Left lung (tissue), 4 donors: ENCODE measurements at regions not wholly inside any gene's neighbourhood (a gene's known extent, or its start where the extent isn't known, plus 50 kb on each side); places are given as distances from the start of the nearest gene placed in this dataset.

Experiments used
- ATAC-seq: fragments of 200-7000 bp; cut with Tn5 transposase; one replicate; pipeline ENCODE4 v1.9.1; 2020; ENCODE audit warnings: moderate library complexity
- DNase-seq, 4 donors: peaks; one replicate each; pipeline ENCODE4 v3.0.0-alpha.2; 2013 to 2020
- H3K27ac ChIP-seq, 2 donors: fragments of 200-600 bp; sonication (generic) in 1 of 2; one replicate each; pipeline versions ENCODE4 v1.5.0 to v1.8.0; 2020 to 2021
- H3K27me3 ChIP-seq, 2 donors: fragments of 200-600 bp; sonication (generic) in 1 of 2; one replicate each; pipeline versions ENCODE4 v1.5.0 to v1.8.0; 2020 to 2021
- H3K36me3 ChIP-seq, 2 donors: fragments of 200-600 bp; sonication (generic) in 1 of 2; one replicate each; pipeline versions ENCODE4 v1.5.0 to v1.8.0; 2020 to 2021
- H3K4me1 ChIP-seq, 2 donors: fragments of 200-600 bp; one replicate each; pipeline ENCODE4 v1.8.0; 2021
- H3K4me3 ChIP-seq, 2 donors: fragments of 200-600 bp; sonication (generic) in 1 of 2; one replicate each; pipeline versions ENCODE4 v1.5.0 to v1.8.0; 2020 to 2021; ENCODE audit warnings: mild to moderate bottlenecking in 1 of 2
- H3K9me3 ChIP-seq, 2 donors: fragments of 200-600 bp; sonication (generic) in 1 of 2; one replicate each; pipeline versions ENCODE4 v1.5.0 to v1.8.0; 2020 to 2021
- CTCF ChIP-seq, 2 donors: fragments of 200-600 bp; sonication (generic) in 1 of 2; IDR thresholded peaks; one replicate each; pipeline versions ENCODE4 v1.5.0 to v1.8.0; 2021; ENCODE audit warnings: antibody characterized with exemption in 2 of 2
- intact Hi-C, 2 donors: fragments of 100-400 bp; cut with DNase I; formaldehyde crosslinking; loops; one replicate each; pipeline versions ENCODE4 v1.11.2 to v1.14.2; 2022
- donor health status: DM: no; HTN: yes; CAD: no.
- donor health status: DM: no; HTN: no; CAD: no.

GRCh38 chr21:21714426-21714825, 716.2 kb downstream of the NCAM2 start:
- H3K36me3 ChIP-seq, result no peaks in the 10 kb centered on the region
- no peak overlapping the region for H3K4me3 ChIP-seq
- H3K27ac ChIP-seq, result no peak overlapping the region
- no peak for TF ChIP-seq CTCF (IDR thresholded peaks at IDR 0.05)
- no peak for DNase-seq
- H3K27me3 ChIP-seq, result no peaks in the 10 kb centered on the region
- H3K4me1 ChIP-seq, result no peaks in the 10 kb centered on the region
- intact Hi-C loops, result no loop called here
- no peak for ATAC-seq
- no peaks in the 10 kb centered on the region for H3K9me3 ChIP-seq

DNA sequence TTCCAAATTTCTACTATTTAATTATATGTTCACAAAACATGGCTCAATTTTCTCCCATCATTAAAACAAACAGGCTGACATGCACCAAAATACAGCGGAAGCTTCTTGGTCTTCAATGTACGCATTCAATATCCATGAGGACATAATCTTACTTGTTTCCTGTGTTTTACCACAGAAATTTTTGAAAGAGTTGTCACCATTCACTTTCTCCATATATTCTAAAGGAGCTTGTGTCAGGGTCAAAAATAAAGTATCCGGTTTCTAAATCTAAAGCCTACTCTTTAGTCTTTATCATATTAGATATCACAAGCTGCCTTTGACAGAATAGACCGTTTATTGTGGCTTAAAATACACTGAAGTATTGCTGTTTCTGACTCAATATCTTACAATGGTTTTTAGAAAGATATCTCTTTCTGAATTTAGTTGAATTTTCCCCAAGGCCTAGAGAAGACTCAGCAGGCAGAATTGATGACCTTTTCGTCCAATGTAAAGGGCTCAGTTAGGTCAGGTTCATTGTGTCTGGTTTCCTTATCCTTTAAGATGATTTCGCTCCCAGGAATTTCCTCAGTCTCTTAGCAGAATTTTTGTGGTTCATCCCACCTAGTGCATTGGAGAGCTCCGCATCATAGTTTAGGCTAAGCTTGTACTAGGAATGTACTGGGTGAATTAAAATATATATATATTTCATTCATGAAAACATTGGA, 717.2 kb downstream of the NCAM2 start:
- DNase-seq, result no peak
- Histone ChIP-seq H3K27me3 (no peaks in the 10 kb centered on the region), H3K27ac (no peak overlapping the region), H3K36me3 (no peaks in the 10 kb centered on the region), H3K9me3 (no peaks in the 10 kb centered on the region), H3K4me1 (no peaks in the 10 kb centered on the region), H3K4me3 (no peak overlapping the region)
- no peak for ATAC-seq
- intact Hi-C loops, result no loop called here
- no peak for TF ChIP-seq CTCF (IDR thresholded peaks at IDR 0.05)

DNA sequence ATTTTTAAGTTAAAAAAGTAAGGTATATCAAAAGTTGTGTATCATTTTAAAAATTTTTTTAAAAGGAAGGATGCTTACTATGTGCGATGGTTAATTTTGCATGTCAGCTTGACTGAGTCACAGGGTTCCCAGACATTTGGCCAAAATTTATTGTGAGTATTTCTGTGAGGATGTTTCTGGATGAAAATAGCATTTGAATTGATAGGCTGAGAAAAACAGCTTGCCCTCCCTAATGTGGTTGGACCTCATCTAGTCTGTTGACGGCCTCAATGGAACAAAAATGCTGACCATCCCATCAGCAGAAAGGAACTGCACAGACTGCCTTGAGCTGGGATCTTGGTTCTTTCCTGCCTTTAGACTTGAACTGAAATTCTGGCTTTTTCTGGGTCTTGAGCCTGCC, 724.5 kb downstream of the NCAM2 start:
- DNase-seq (no peak), ATAC-seq (no peak)
- Histone ChIP-seq H3K4me1 (no peaks in the 10 kb centered on the region), H3K27ac (no peak overlapping the region), H3K9me3 (peaks cover 0 to 2% of the 10 kb centered on the region in 2 donors), H3K4me3 (no peak overlapping the region), H3K27me3 (no peaks in the 10 kb centered on the region), H3K36me3 (no peaks in the 10 kb centered on the region)
- intact Hi-C loops, result no loop called here
- no peak for TF ChIP-seq CTCF (IDR thresholded peaks at IDR 0.05)

GRCh38 chr21:21730512-21730911, 732.3 kb downstream of the NCAM2 start:
- peak in 2 of 4 donors; percentile 39 to 72 for DNase-seq
- H3K4me3 ChIP-seq, result no peak overlapping the region
- H3K4me1 ChIP-seq, result no peaks in the 10 kb centered on the region
- no peaks in the 10 kb centered on the region for H3K36me3 ChIP-seq
- intact Hi-C loops, result no loop called here
- H3K27ac ChIP-seq, result no peak overlapping the region
- no peak for ATAC-seq
- H3K9me3 ChIP-seq, result peaks cover 0 to 9% of the 10 kb centered on the region in 2 donors
- TF ChIP-seq CTCF (IDR thresholded peaks at IDR 0.05), result no peak
- H3K27me3 ChIP-seq, result no peaks in the 10 kb centered on the region

DNA sequence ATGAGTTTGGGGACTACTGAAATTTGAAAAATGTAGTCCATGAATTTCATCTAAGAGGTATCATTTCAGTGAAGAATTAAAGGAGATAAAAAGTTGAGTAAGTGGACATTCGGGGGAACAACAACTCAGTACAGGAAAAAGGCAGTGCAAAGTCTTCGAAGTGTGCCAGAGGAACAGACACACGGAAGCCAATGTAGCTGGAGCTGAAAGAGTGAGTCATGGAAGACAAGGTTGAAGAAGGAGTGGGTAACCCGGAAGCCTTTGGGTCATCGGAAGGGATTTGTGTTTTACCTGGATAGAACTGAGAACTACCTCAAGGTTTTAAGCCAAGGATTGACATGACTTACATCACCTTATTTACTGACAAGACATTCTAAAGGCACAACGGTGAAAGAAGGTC, 733.4 kb downstream of the NCAM2 start:
- H3K27me3 ChIP-seq, result no peaks in the 10 kb centered on the region
- ATAC-seq (no peak), DNase-seq (no peak)
- H3K4me1 ChIP-seq, result no peaks in the 10 kb centered on the region
- H3K9me3 ChIP-seq, result peaks cover 0 to 9% of the 10 kb centered on the region in 2 donors
- H3K36me3 ChIP-seq, result no peaks in the 10 kb centered on the region
- no peak for TF ChIP-seq CTCF (IDR thresholded peaks at IDR 0.05)
- intact Hi-C loops, result no loop called here
- no peak overlapping the region for H3K4me3 ChIP-seq
- H3K27ac ChIP-seq, result no peak overlapping the region
